Smooth muscle cell (in vitro differentiated cells): ENCODE measurements at regions not wholly inside any gene's neighbourhood (a gene's known extent, or its start where the extent isn't known, plus 50 kb on each side); places are given as distances from the start of the nearest gene placed in this dataset.

Experiments used
- DNase-seq: peaks from one replicate; lab custom pipeline; 2025; ENCODE audit not compliant: unreplicated experiment; lab: John Stamatoyannopoulos, UW
- H2AFZ ChIP-seq: fragments of 200-600 bp; sonication (generic); 2 replicates; pipeline ENCODE4 v1.6.0; 2016; ENCODE audit warnings: antibody characterized with exemption, low read depth, mild to moderate bottlenecking
- H3F3A ChIP-seq: fragments of 200-600 bp; sonication (generic); 2 replicates; pipeline ENCODE4 v1.6.0; 2017; ENCODE audit warnings: antibody characterized with exemption, low read depth
- H3K27ac ChIP-seq: fragments of 200-600 bp; sonication (generic); 2 replicates; pipeline ENCODE4 v1.5.1; 2016; ENCODE audit warnings: low read depth, mild to moderate bottlenecking
- H3K27me3 ChIP-seq: fragments of 200-600 bp; sonication (generic); 2 replicates; pipeline ENCODE4 v1.6.1; 2016; ENCODE audit warnings: low read depth, mild to moderate bottlenecking
- H3K36me3 ChIP-seq: fragments of 200-600 bp; sonication (generic); 2 replicates; pipeline ENCODE4 v1.5.1; 2016; ENCODE audit warnings: low read depth
- H3K4me1 ChIP-seq: fragments of 200-600 bp; sonication (generic); 2 replicates; pipeline ENCODE4 v1.5.1; 2016; ENCODE audit warnings: low read depth
- H3K4me2 ChIP-seq: fragments of 200-600 bp; sonication (generic); 2 replicates; pipeline ENCODE4 v1.6.0; 2016; ENCODE audit warnings: mild to moderate bottlenecking
- H3K4me3 ChIP-seq: fragments of 200-600 bp; sonication (generic); 2 replicates; pipeline ENCODE4 v1.5.1; 2016; ENCODE audit warnings: mild to moderate bottlenecking
- H3K79me2 ChIP-seq: fragments of 200-600 bp; sonication (generic); 2 replicates; pipeline ENCODE4 v1.6.0; 2016; ENCODE audit warnings: low read depth, mild to moderate bottlenecking
- H3K9ac ChIP-seq: fragments of 200-600 bp; sonication (generic); 2 replicates; pipeline ENCODE4 v1.6.0; 2016; ENCODE audit warnings: low read depth
- H3K9me3 ChIP-seq: fragments of 200-600 bp; sonication (generic); replicated peaks from 2 replicates; pipeline ENCODE4 v1.5.1; 2016; ENCODE audit warnings: low read depth
- H4K20me1 ChIP-seq: fragments of 200-600 bp; sonication (generic); 2 replicates; pipeline ENCODE4 v1.6.0; 2016; ENCODE audit warnings: low read depth
- CTCF ChIP-seq: fragments of 200-600 bp; sonication (generic); IDR thresholded peaks from 2 replicates; pipeline ENCODE4 v1.5.1; 2017; ENCODE audit warnings: borderline replicate concordance, mild to moderate bottlenecking, antibody characterized with exemption; ENCODE audit not compliant: insufficient read depth, poor library complexity, severe bottlenecking
- WGBS: methylation state at CpG from one replicate; pipeline ENCODE4 v1.1.7; 2016; ENCODE audit warnings: low lambda C conversion rate; 5-methylcytosine and 5-hydroxymethylcytosine counted together

- WGBS: 95% methylated on average over 6 of the region's 6 CpGs
Measured at GRCh38 chr13:82206241-82206640, 1676.0 kb downstream of the SLITRK1 start.

GRCh38 chr13:82202398-82202797, 1679.9 kb downstream of the SLITRK1 start:
- no peaks in the 10 kb centered on the region for H3K36me3 ChIP-seq
- no peaks in the 10 kb centered on the region for H3F3A ChIP-seq
- no peak for TF ChIP-seq CTCF
- DNase-seq: no peak
- 68% methylated on average over 1 of the region's 1 CpG for whole genome bisulfite sequencing
- no peak overlapping the region for H2AFZ ChIP-seq
- no peaks in the 10 kb centered on the region for H4K20me1 ChIP-seq
- no peaks in the 10 kb centered on the region for H3K4me1 ChIP-seq
- no peak overlapping the region for H3K9ac ChIP-seq
- H3K4me3 ChIP-seq: no peak overlapping the region
- no peak overlapping the region for H3K4me2 ChIP-seq
- H3K27me3 ChIP-seq: no peaks in the 10 kb centered on the region
- no peaks in the 10 kb centered on the region for H3K79me2 ChIP-seq
- no peaks in the 10 kb centered on the region for H3K9me3 ChIP-seq
- no peak overlapping the region for H3K27ac ChIP-seq

More at GRCh38 chr13:82206241-82206640, 1676.0 kb downstream of the SLITRK1 start:
- H3K9ac ChIP-seq: no peak overlapping the region
- H3K9me3 ChIP-seq: no peaks in the 10 kb centered on the region
- H3K36me3 ChIP-seq: no peaks in the 10 kb centered on the region
- no peak overlapping the region for H3K4me3 ChIP-seq
- H3K27me3 ChIP-seq: no peaks in the 10 kb centered on the region
- H3K4me1 ChIP-seq: no peaks in the 10 kb centered on the region
- H3F3A ChIP-seq: no peaks in the 10 kb centered on the region
- TF ChIP-seq CTCF: no peak
- H3K27ac ChIP-seq: no peak overlapping the region
- H2AFZ ChIP-seq: no peak overlapping the region
- H3K79me2 ChIP-seq: no peaks in the 10 kb centered on the region
- no peaks in the 10 kb centered on the region for H4K20me1 ChIP-seq
- no peak overlapping the region for H3K4me2 ChIP-seq
- DNase-seq: no peak

- H4K20me1 ChIP-seq: no peaks in the 10 kb centered on the region
- no peaks in the 10 kb centered on the region for H3K27me3 ChIP-seq
- no peak overlapping the region for H3K9ac ChIP-seq
- H3K4me1 ChIP-seq: no peaks in the 10 kb centered on the region
- H2AFZ ChIP-seq: no peak overlapping the region
- H3K27ac ChIP-seq: no peak overlapping the region
- H3K4me2 ChIP-seq: no peak overlapping the region
- no peaks in the 10 kb centered on the region for H3F3A ChIP-seq
- WGBS: 93% methylated on average over 2 of the region's 2 CpGs
- no peak for DNase-seq
- TF ChIP-seq CTCF: no peak
- H3K36me3 ChIP-seq: no peaks in the 10 kb centered on the region
- no peak overlapping the region for H3K4me3 ChIP-seq
- no peaks in the 10 kb centered on the region for H3K9me3 ChIP-seq
- H3K79me2 ChIP-seq: no peaks in the 10 kb centered on the region
Measured at GRCh38 chr13:82196087-82196486, 1686.2 kb downstream of the SLITRK1 start.

- Histone ChIP-seq H3F3A (no peaks in the 10 kb centered on the region), H4K20me1 (no peaks in the 10 kb centered on the region), H3K9ac (no peak overlapping the region), H3K4me2 (no peak overlapping the region), H3K4me3 (no peak overlapping the region), H3K9me3 (no peaks in the 10 kb centered on the region), H2AFZ (no peak overlapping the region), H3K79me2 (no peaks in the 10 kb centered on the region), H3K27me3 (no peaks in the 10 kb centered on the region), H3K36me3 (no peaks in the 10 kb centered on the region), H3K27ac (no peak overlapping the region), H3K4me1 (no peaks in the 10 kb centered on the region)
- TF ChIP-seq CTCF: no peak
- 78% methylated on average over 1 of the region's 1 CpG for WGBS
- no peak for DNase-seq
Measured at GRCh38 chr13:82187227-82187626, 1695.0 kb downstream of the SLITRK1 start.
